ENCODE measurements at regions not wholly inside any gene's neighbourhood (a gene's known extent, or its start where the extent isn't known, plus 50 kb on each side); places are given as distances from the start of the nearest gene placed in this dataset.

DNA sequence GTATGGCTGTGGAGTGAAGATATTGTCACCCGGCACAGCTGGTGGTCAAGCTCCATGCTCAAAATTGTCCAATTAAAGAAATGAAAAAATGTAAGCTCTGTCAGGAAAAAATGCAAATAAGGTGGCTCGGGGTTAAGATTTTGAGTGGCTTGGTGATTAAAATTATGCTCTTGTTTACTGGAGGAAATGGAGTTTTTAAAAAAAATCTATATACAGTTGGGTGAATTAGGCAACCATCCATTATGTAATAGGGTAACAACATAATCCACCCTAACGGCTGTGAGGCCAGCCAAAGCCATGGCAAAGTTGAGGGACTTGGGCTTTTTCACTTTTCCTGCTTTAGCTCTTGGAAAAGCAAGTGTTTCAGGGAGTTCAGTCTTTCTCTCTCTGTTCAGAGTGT lies 260.8 kb upstream of the HABP2 start:
- DNase-seq = no peak

DNA sequence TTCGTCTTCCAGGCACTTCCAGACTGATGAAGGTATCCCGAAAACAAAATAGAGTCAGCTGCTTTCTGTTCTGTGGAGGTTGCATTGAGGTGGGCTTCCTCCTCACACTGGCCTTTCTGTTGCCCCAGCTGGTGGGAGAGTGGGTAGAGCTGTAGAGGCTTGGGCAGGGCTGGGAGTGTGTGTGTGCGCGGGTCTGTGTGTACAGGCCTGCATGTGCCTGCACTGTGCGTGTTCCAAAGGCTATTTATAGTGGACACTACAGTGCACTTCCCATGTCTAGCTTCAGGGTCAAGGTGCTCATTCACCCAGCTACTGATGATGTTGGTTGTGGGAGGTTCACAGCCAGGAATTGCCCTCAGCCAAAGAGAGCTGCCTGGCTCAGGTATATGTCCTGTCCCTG lies 260.1 kb upstream of the HABP2 start:
- no peak for DNase-seq

DNA sequence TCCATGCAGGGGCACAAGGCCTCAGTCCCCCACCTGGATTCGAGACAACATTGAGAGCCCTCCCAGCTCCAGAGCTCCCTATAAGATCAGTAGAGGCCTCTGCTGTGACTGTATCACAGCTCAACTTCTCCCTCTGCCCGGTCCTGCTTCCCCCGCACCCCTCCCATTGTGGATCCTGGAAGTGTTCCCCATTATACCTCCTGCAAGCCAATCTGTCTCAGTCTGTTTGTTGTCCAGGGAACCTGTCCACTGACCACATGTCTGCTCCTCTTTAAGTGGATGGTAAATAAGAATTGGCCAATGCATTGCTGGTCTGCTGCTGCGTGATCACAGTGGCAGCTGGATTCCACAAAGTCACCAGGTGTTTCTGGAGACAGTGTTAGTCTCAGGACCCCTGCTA lies 259.7 kb upstream of the HABP2 start:
- no peak for DNase-seq

DNA sequence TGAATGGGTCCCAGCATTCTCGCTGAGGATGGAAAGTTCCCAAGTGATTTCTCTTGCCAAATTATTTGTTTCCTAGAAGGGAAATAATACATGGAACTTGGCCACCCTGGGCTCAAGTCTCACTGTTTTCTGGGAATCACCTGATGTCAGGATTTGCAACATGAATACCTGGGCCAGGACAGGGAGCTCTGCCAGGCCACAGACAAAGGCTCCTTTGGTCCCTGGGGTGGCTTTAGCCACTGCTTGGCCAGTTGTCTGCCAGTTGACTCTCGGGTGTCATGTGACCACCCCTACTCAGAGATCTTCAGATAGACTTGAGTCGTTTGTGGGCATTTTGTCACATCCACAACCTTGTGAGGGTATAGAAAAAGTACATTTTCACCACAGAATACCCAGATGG lies 258.0 kb upstream of the HABP2 start:
- no peak for DNase-seq

DNA sequence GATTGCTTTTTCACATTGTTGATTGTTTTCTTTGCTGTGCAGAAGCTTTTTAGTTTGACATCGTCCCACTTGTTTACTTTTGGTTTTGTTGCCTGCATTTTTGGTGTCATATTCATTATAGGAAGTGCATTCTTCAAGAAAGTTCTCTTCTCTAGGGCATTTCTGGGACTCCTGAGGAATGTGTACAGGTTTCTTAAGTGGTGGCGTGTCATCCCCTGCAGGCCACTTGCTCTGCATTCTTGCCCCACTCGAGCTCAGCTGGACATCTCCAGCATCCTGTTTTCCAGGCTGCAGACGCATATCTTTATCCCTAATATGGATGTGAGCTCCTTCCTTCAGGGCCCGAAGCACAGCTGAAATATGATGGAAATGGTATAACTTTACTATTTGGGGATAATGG lies 255.6 kb upstream of the HABP2 start:
- DNase-seq = no peak

DNA sequence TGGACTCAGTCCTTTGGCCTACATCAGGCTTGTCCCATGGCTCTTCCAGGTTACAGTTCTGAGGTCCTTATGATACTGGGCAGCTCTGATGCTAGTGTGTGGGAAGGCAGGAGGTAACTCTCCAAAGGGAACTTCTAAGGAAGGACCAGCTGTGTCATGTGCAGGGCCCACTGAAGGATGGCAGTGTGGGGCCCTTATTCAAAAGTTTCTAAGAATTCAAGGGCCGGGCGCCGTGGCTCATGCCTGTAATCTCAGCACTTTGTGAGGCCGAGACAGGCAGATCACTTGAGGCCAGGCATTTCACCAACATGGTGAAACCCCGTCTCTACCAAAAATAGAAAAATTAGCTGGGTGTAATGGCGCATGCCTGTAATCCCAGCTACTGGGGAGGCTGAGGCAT lies 254.2 kb upstream of the HABP2 start:
- DNase-seq = no peak

DNA sequence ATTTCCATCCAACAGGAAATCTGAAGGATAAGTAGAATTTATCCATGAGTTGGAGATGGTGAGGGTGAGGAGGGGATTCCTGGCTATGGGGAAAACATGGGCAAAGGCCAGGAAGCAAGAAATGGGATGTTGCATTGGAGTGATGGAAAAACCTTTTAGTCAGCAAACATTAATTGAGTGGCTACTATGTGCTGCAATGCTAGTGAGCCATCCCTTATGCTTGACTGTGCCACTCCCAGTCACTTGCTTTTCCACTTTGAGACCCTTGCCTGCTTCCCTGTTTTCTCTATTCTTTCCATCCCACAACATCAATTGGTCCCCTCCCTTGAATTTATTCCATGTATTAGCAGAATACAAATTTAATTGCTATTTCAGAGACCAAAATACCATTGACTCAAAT lies 252.7 kb upstream of the HABP2 start:
- no peak for DNase-seq

DNA sequence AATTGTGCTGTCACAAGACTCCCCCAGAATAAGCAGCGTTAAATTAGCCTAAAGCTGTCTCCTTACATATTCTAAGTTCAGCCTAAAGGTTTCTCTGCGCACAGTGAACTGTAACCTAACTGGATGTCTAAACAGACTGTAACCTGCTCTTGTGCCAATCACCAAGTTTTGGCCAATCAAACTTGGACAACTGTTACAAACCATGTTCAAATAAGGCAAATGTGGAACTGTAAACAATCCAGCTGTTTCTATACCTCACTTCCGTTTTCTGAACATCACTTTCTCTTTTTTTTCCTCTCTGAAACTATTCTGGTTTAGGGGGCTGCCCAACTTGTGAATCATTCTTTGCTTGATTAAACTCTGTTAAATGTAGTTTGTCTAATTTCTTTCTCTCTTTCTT lies 252.2 kb upstream of the HABP2 start:
- DNase-seq = no peak

DNA sequence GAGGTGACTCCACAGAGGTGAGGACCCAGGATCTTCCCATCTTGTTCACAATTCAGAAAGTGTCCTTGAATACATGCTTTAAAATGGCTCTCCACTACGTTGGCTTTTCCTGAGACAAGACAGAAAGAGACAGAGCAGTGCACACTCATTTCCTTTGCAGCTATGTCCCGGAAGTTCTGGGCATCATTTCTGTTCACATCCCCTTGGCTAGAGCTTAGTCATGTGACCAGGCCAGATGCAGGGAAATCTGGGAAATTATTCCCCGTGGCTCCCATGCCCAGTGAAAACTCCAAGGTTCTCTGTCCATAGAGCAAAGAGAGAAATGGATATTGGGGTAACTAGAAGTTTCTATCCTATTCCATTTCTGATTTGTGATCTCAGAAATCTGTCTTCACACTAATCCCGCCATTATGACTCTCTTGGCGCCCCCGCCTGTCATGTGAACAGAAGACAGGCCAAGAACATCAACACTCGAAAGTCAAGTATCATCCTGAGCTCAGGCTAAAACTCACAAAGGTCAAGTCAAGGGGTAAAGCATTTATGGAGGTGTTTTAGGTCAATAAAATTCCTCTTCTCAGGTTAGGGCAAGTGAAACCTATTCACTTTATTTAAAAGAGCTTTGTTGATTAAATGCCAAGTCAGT lies 251.4 kb upstream of the HABP2 start:
- no peak for DNase-seq

DNA sequence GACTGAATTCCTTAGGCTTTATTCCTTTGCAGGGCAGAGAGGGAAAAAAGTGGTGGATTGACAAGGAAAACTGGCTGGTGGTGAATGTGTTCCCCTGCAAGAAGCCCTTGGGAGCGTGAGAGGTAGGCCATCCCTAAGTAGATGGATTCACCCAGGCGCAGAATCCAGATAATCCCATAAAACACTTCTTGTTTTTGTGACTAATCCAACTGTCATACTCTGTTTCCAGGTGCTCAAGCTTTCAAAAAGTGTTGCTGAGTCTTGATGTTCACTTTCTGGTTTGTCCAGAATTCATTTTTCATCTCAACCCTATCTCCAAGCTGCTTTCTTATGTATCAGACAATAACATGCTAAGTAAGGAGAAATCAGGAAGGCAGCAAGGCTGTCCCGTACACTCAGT lies 250.8 kb upstream of the HABP2 start:
- no peak for DNase-seq

DNA sequence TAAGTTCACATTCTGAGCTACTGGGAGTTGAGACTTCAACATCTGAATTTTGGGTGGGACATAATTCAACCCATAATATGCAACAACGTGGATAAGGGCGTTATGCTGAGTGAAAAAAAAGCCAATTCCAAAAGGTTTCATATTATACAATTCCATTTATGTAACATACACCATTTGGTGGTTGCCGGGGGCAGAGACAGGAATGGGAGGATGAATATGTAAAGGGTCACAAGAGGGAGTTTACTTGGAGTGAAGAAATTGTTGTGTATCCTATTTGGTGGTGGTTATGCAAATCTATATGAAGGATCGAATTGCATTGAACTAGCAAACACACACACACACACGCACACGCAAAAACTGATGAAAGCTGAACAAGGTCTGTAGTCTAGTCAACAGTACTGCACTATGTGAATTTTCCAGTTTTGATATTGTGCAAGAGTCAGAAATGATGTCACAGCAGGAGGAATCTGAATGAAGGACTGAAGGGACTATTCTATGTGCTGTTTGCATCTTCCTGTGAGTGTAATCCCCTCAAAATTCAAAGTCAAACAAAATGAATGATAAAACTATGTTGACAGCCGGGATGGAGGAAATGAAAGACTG lies 249.2 kb upstream of the HABP2 start:
- DNase-seq = no peak

DNA sequence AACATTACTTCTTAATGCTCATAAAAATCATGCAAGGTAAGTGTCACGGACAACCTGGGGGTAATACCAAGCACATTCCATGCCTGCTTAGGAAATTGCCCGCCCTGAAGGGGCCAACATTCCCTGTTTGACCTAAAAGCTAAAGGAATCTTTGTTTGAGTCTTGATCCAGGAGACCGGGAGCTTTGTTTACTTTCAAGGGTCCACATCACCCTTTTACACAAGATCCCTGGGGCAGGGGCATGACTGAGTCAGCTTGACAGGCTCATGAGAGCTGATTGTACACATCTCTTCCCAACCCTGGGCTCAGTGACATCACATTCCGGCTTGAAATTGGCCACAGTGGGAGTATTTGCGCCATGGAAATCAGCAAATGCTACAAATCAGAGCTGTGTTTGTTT lies 248.1 kb upstream of the HABP2 start:
- DNase-seq = no peak

DNA sequence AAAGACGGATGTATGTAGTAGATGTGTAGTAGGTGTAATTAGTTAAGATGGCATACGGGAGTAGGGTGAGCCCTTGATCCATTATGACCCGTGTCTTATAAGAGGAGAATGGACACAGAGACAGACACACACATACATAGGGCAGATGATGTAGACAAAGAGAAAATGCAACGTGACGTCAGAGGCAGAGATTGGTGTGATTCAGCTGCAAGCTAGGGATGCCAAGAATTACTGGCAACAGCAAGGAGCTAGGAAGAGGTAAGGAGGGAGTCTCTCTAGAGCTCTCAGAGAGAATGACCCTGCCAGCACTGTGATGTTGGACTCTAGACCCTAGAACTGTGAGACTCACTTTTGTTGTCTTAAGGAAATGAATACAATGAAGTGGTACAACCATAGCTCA lies 247.0 kb upstream of the HABP2 start:
- no peak for DNase-seq

DNA sequence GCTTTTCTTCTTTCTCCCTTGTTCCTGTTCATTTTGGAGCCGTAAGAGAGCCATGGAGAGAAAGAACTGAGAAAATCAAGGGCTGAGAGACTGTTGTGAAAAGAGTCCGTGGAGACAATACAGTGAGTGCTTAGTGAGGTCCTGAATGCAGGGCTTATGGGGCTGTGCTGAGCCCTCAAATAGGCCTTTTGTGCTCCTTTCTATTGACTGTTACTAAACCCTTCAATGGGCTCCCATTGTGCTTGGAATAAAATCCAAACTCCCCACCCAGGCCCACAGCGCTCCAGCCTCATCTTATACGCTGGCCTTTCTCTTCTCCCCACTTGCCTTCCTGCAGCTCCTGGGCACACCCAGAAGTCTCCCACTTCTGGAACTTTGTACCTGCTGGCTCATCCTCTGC lies 243.1 kb upstream of the HABP2 start:
- DNase-seq = no peak

DNA sequence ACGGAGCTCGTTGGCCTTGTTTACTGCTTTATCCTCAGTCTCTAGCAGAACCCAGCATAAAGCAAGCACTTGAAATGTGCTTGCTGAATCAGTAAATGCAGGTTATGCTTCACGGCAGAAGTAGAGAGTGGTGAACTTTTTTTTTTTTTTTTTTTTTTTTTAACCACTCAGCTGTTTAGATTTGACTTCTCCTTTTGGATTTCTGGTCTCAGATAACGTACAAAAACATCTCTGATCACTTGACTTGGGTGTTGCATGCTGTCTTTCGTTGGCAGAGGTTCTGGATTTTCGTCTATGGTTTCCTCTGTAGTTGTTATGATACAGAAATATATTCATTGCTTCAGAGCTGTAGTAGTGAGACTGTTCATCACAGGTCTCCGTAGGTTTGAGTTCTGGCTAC lies 242.5 kb upstream of the HABP2 start:
- no peak for DNase-seq

DNA sequence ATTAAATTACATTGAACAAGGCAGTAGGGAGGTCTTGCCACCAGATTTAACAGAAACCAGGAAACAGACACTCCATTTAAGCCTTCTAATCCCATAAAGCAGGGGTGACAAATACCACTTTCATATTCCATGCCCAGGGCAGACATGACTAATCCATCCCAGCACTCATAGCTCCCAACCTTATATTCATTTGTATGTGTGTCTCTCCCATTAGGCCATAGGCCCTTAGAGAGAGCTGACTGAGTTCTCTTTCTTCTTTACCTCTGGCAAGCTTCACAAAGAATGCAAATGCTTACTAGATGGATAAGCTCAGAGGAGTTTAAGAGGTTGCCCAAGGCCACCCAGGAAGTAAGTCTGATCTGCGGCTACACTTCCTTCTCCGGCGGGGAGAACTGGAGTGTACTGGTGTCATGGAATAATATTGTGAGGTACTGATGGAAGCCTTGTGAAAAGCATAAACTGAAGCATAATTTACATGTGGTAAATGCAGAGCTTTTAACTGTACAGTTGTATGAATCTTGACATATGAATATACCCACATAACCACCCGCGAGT lies 239.7 kb upstream of the HABP2 start:
- no peak for DNase-seq

DNA sequence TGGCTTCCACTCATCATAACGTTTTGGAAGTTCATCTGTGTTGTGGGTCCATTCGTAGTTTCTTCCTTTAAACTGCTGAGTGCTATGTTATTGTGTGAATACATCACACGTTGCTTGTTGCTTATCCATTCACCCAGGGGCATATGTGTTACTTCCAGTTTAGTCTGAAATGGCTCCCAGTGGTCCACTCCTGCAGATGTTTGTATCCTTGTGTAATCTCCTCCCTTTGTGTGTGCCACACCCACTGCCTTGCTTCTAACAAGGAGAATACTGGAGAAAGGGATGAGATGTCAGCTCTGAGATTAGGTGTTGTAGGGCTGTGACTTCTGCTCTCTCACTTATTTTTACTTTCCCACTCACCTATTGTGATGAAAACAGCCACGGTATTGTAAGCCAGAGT lies 239.1 kb upstream of the HABP2 start:
- no peak for DNase-seq

DNA sequence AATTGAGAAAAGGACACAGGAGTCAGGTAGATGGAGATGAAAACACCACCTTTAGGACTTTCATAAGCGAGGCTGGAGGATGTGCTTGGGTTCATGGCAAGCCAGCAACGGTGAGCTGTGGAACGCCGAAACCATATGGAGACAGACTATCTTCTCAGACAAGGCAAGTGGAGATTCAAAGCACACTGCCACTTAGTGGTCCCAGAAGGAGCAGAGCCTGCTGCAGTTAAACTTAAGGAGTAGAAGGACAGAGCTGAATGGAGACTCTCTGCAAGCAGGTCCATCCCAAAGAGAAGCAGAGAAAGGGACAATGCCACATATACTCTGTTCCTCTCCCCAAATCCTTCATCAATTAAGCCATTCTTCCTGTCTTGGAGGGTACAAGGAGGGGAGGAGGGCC lies 236.3 kb upstream of the HABP2 start:
- no peak for DNase-seq

DNA sequence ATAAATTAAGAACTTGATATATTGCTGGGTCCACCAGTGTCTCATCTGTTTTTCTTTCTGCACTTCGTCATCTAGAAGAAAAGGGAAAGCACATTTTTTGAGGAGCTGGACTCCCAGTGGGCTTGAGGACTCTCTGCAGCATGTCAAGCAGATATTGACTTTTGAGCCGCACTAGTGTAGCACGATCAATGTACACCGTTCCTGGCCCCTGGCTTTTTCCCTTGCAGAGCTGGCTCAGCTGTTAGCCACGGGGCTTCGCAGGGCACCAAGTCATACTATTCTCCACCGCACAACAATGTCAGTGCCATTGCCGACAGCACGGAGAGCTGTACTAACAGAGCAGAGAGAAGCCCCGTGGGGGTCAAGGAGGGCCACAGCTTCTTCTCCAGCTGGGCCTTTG lies 235.4 kb upstream of the HABP2 start:
- no peak for DNase-seq

DNA sequence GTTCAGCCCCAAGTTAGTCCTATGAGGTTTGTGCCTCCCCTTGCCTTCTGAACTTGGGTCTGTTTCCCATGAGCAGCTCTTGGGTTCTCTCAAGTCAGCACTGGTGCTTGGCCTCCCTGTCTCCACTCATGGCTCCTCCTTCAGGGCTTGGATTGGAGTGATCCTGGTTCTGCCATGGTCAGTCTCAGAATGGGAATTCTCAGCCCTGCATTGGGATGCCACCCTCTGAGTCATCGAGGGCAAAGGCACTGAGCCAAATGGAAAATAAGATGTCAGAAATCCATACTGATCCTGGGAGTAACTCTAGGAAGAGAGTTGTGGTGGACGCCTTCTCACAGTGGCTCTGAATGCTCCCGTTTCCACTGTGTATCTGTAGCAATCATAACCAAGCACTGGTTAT lies 233.4 kb upstream of the HABP2 start:
- DNase-seq = no peak

DNA sequence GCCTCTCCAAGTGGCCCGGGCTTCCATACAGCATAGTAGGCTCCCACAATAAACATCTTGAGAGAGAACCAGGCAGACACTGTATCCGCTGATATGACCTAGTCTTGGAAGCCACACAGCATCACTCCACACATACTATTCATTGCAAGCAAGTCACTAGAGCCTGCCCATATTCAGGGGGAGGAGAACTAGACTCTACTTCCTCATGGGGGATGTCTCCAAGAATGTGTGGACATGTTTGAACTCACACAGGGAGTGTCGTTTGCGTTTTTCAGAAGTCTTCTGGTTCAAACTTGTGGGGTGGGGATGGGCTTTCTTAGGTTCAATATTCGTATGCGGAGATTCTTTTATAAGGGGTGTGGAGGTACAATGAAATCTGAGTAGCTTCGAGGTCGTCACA lies 232.6 kb upstream of the HABP2 start:
- DNase-seq = no peak

DNA sequence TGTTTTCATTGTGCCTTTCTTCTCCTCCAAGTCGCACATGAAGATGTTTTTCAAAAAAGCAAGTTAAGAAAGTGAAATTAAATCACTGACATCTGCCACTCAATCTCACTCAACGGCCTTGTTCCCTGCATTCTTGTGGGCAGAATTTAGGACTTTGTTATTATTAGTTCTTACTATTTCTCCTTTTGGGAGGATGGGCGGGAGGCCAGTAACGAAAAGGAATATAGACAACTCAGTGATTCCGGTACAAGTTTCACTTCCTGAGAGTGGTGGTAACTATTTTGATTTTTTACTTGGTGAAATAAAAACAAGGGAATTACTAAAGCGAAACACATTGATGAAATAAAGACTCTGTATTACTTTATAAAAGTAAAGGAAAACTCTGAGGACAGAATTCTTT lies 231.9 kb upstream of the HABP2 start:
- DNase-seq = no peak

DNA sequence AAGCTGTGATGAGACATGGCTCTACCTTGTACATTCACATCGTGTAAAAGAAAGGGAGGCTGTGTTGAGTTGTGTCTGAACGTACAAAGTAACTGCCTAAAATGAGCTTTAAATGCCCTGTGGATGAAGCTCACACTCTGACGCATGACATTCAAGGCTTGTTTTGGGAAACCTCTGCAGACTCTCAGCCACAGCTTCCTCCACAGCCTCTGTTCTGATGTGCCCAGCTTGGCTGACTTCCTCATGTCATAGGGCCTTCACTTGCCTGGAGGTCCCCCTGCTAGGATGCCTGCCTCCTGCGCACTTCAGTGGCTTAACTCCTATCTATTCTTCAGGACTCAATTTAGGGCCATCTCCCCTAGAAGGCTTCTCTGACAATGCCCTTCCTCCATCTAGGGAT lies 230.0 kb upstream of the HABP2 start:
- no peak for DNase-seq

DNA sequence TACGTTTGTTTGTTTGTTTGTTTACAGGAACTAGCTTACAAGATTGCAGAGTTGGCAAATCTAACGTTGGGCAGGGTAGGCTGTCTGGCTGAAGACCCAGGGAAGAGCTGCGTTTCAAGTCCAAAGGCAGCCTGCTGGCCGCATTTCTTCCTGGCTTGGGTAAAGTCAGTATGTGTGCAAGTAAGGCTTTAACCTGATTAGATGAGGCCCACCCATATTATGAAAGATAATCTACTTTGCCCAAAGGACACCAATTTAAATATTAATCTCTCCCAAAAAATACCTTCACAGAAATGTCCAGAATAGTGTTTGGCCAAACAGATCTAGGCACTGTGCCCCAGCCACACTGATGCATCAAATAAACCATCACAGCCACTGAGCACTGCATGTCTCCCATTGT lies 228.9 kb upstream of the HABP2 start:
- no peak for DNase-seq
